ENCODE measurements at regions not wholly inside any gene's neighbourhood (a gene's known extent, or its start where the extent isn't known, plus 50 kb on each side); places are given as distances from the start of the nearest gene placed in this dataset.

GRCh38 chrX:109854096-109854495 is 121.0 kb upstream of the ACSL4 start:
- H3K9me3 ChIP-seq (ENCODE audit: low read depth), result no peaks in the 10 kb centered on the region
- no peak for TF ChIP-seq CTCF (IDR thresholded peaks at IDR 0.05; ENCODE audit: low read depth, low read length)
- no peaks in the 10 kb centered on the region for H3K27me3 ChIP-seq
- DNase-seq (ENCODE audit: low read depth in 1 of 2, low spot score in 1 of 2), result no peak
- no peak overlapping the region for H3K27ac ChIP-seq
- no peaks in the 10 kb centered on the region for H3K36me3 ChIP-seq
- H3K4me1 ChIP-seq (ENCODE audit: low read depth), result peaks cover 5% of the 10 kb centered on the region
- H3K4me3 ChIP-seq, result no peak overlapping the region

- no peak for TF ChIP-seq CTCF (IDR thresholded peaks at IDR 0.05; ENCODE audit: low read depth, low read length)
- H3K9me3 ChIP-seq (ENCODE audit: low read depth), result no peaks in the 10 kb centered on the region
- DNase-seq (ENCODE audit: low read depth in 1 of 2, low spot score in 1 of 2), result no peak
- no peaks in the 10 kb centered on the region for H3K36me3 ChIP-seq
- no peak overlapping the region for H3K27ac ChIP-seq
- H3K4me1 ChIP-seq (ENCODE audit: low read depth), result peaks cover 5% of the 10 kb centered on the region
- H3K27me3 ChIP-seq, result no peaks in the 10 kb centered on the region
- H3K4me3 ChIP-seq, result no peak overlapping the region
Observed at GRCh38 chrX:109855501-109855900, 122.4 kb upstream of the ACSL4 start.

GRCh38 chrX:109856974-109857373 is 123.9 kb upstream of the ACSL4 start:
- no peaks in the 10 kb centered on the region for H3K36me3 ChIP-seq
- DNase-seq (ENCODE audit: low read depth in 1 of 2, low spot score in 1 of 2), result peak; percentile 53 to 54
- TF ChIP-seq CTCF (IDR thresholded peaks at IDR 0.05; ENCODE audit: low read depth, low read length), result peak; percentile 61
- H3K9me3 ChIP-seq (ENCODE audit: low read depth), result no peaks in the 10 kb centered on the region
- H3K4me1 ChIP-seq (ENCODE audit: low read depth), result peaks cover 9% of the 10 kb centered on the region
- H3K27me3 ChIP-seq, result no peaks in the 10 kb centered on the region
- H3K4me3 ChIP-seq, result no peak overlapping the region
- H3K27ac ChIP-seq, result no peak overlapping the region

- no peak overlapping the region for H3K27ac ChIP-seq
- TF ChIP-seq CTCF (IDR thresholded peaks at IDR 0.05; ENCODE audit: low read depth, low read length), result no peak
- H3K27me3 ChIP-seq, result no peaks in the 10 kb centered on the region
- H3K4me1 ChIP-seq (ENCODE audit: low read depth), result peaks cover 15% of the 10 kb centered on the region
- H3K9me3 ChIP-seq (ENCODE audit: low read depth), result no peaks in the 10 kb centered on the region
- no peaks in the 10 kb centered on the region for H3K36me3 ChIP-seq
- H3K4me3 ChIP-seq, result no peak overlapping the region
- DNase-seq (ENCODE audit: low read depth in 1 of 2, low spot score in 1 of 2), result peak in 1 of 2 donors; percentile 64
Observed at GRCh38 chrX:109857584-109858228, 124.6 kb upstream of the ACSL4 start.

- Histone ChIP-seq H3K9me3 (ENCODE audit: low read depth) (no peaks in the 10 kb centered on the region), H3K4me1 (ENCODE audit: low read depth) (peaks cover 17% of the 10 kb centered on the region), H3K4me3 (no peak overlapping the region), H3K27me3 (no peaks in the 10 kb centered on the region), H3K27ac (no peak overlapping the region), H3K36me3 (no peaks in the 10 kb centered on the region)
- no peak for TF ChIP-seq CTCF (IDR thresholded peaks at IDR 0.05; ENCODE audit: low read depth, low read length)
- DNase-seq (ENCODE audit: low read depth in 1 of 2, low spot score in 1 of 2), result peak in 1 of 2 donors; percentile 32
Observed at GRCh38 chrX:109858602-109859341, 125.7 kb upstream of the ACSL4 start.
